Progenitor cell of endocrine pancreas (in vitro differentiated cells): ENCODE measurements at regions not wholly inside any gene's neighbourhood (a gene's known extent, or its start where the extent isn't known, plus 50 kb on each side); places are given as distances from the start of the nearest gene placed in this dataset.

Source experiments
- DNase-seq: peaks from one replicate; pipeline ENCODE4 v3.0.0; 2021; ENCODE audit warnings: low spot score; ENCODE audit not compliant: unreplicated experiment
- H3K27ac Mint-ChIP-seq: 2 replicates; pipeline ENCODE4 v1.8.0; 2021; ENCODE audit warnings: mild to moderate bottlenecking, moderate library complexity, mixed read lengths
- H3K27me3 Mint-ChIP-seq: 2 replicates; pipeline ENCODE4 v1.8.0; 2021; ENCODE audit warnings: mixed read lengths
- H3K36me3 Mint-ChIP-seq: 2 replicates; pipeline ENCODE4 v1.8.0; 2022; ENCODE audit warnings: mixed read lengths; ENCODE audit not compliant: insufficient read depth
- H3K4me1 Mint-ChIP-seq: 2 replicates; pipeline ENCODE4 v1.8.0; 2021; ENCODE audit warnings: low read depth, mixed read lengths
- H3K4me3 Mint-ChIP-seq: 2 replicates; pipeline ENCODE4 v1.8.0; 2021; ENCODE audit warnings: low read depth, mild to moderate bottlenecking, moderate library complexity, mixed read lengths
- H3K9me3 Mint-ChIP-seq: 2 replicates; pipeline ENCODE4 v1.8.0; 2021; ENCODE audit warnings: low read depth, mixed read lengths
- TF ChIP-seq, protein P1 (sequence below): fragments of 200-600 bp; sonication (generic); IDR thresholded peaks from one replicate; pipeline ENCODE4 v1.5.0; 2021; ENCODE audit warnings: antibody characterized with exemption, mild to moderate bottlenecking; ENCODE audit not compliant: unreplicated experiment

DNA sequence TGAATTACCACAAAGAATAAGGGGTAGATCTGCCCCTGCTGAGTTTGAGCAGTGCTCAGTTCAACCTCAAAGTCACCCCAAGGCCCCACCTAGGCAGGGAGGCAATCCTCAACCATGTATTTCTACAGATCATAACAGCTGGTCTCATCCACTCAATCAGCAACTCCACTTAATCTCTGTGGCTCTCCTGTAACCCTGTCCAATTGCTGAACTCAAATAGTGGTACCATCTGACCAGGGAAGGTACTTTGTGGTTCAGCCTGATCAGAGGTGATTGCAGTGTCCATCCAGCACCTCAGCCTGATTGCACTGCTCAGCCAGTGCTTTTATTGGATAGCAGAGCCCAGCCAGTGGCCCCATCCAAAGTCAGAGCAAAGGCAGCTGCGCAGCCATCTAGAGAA is 91.0 kb upstream of the SLC4A10 start:
- DNase-seq = no peak
- Mint-ChIP-seq H3K4me1 (no peaks in the 10 kb centered on the region), H3K27ac (no peak overlapping the region)

DNA sequence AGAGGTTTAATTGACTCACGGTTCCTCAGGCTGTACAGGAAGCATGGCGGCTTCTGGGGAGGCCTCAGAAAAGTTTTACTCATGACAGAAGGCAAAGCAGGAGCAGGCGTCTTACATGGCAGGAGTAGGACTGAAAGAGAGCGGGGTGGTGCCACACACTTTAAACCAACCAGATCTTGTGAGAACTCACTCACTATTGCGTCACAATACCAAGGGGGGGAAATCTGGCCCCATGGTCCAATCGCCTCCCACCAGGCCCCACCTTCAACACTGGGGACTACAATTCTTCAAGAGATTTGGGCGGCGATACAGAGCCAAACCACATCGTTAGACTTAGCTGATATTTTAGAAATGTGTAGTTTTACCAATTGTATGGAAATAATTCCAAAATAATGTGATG is 77.6 kb upstream of the SLC4A10 start:
- TF ChIP-seq, protein P1, sequence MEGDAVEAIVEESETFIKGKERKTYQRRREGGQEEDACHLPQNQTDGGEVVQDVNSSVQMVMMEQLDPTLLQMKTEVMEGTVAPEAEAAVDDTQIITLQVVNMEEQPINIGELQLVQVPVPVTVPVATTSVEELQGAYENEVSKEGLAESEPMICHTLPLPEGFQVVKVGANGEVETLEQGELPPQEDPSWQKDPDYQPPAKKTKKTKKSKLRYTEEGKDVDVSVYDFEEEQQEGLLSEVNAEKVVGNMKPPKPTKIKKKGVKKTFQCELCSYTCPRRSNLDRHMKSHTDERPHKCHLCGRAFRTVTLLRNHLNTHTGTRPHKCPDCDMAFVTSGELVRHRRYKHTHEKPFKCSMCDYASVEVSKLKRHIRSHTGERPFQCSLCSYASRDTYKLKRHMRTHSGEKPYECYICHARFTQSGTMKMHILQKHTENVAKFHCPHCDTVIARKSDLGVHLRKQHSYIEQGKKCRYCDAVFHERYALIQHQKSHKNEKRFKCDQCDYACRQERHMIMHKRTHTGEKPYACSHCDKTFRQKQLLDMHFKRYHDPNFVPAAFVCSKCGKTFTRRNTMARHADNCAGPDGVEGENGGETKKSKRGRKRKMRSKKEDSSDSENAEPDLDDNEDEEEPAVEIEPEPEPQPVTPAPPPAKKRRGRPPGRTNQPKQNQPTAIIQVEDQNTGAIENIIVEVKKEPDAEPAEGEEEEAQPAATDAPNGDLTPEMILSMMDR = no peak
- no peak for DNase-seq
- no peak overlapping the region for H3K4me3 Mint-ChIP-seq
- no peaks in the 10 kb centered on the region for H3K36me3 Mint-ChIP-seq
- H3K9me3 Mint-ChIP-seq = no peaks in the 10 kb centered on the region
- H3K27me3 Mint-ChIP-seq = no peaks in the 10 kb centered on the region
- H3K27ac Mint-ChIP-seq = no peak overlapping the region
- no peaks in the 10 kb centered on the region for H3K4me1 Mint-ChIP-seq

More for the DNA sequence above, 91.0 kb upstream of the SLC4A10 start:
- TF ChIP-seq, protein P1 = no peak
- Mint-ChIP-seq H3K36me3 (no peaks in the 10 kb centered on the region), H3K9me3 (peaks cover 10% of the 10 kb centered on the region), H3K4me3 (no peak overlapping the region), H3K27me3 (no peaks in the 10 kb centered on the region)

DNA sequence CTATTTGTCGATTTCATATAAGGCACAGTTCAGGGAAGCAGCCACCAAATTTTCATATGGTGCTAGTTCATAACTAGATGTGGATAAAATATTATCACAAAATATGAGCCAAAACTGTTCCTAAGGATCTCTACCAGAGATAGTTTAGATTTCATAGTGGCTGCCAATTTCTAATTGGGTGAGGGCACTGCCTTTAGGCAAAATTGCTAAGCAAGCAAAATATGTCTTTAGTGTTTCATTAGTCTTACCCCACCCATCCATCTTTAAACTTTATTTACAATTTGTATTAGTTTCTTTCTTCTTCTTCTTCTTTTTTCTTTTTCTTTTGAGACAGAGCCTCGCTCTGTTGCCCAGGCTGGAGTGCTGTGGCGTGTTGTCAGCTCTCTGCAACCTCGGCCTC is 77.1 kb upstream of the SLC4A10 start:
- DNase-seq = no peak
- H3K9me3 Mint-ChIP-seq = no peaks in the 10 kb centered on the region
- no peaks in the 10 kb centered on the region for H3K4me1 Mint-ChIP-seq
- TF ChIP-seq, protein P1 = no peak
- H3K27ac Mint-ChIP-seq = no peak overlapping the region
- H3K27me3 Mint-ChIP-seq = no peaks in the 10 kb centered on the region
- H3K4me3 Mint-ChIP-seq = no peak overlapping the region
- no peaks in the 10 kb centered on the region for H3K36me3 Mint-ChIP-seq

DNA sequence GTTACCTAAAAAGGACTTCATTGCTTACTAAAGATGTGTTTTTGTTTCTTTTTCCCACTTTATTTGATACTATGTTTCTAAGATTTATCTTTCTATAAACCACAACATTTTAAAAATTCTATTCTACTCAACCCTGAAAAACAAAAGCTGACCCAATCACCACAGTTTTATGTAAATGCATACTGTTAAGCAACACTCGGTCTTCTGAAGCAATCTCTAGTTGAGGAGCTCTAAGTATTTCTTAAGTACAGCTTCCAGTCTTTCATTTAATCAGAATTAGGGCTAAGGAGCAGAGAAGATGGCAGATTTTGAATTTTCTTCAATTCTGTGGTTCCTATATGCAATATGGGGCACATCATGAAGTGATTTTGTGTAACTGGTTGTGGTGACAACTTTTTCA is 72.2 kb upstream of the SLC4A10 start:
- no peaks in the 10 kb centered on the region for H3K36me3 Mint-ChIP-seq
- H3K27ac Mint-ChIP-seq = no peak overlapping the region
- no peaks in the 10 kb centered on the region for H3K9me3 Mint-ChIP-seq
- TF ChIP-seq, protein P1 = no peak
- H3K27me3 Mint-ChIP-seq = no peaks in the 10 kb centered on the region
- no peak overlapping the region for H3K4me3 Mint-ChIP-seq
- no peak for DNase-seq
- H3K4me1 Mint-ChIP-seq = no peaks in the 10 kb centered on the region

DNA sequence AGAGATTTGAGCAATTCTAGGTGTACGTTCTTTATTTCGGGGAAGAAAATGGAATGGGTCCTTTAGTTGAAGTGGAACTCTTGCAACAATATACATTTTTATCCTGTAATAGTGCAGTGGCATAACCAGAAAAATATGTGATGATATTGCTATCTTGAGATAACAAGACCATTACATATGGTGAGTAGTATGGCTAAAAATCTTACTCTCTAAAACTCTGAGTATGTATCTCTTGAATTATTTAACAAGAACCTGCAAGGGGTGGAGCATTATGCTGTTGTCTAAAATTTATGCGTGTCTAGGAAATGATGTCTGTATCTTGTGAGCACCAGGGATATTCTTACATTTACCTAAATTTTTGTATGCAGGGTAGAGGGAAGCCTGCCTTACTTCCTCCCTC is 68.4 kb upstream of the SLC4A10 start:
- H3K4me3 Mint-ChIP-seq = no peak overlapping the region
- TF ChIP-seq, protein P1 = no peak
- H3K4me1 Mint-ChIP-seq = no peaks in the 10 kb centered on the region
- H3K36me3 Mint-ChIP-seq = no peaks in the 10 kb centered on the region
- no peak for DNase-seq
- no peak overlapping the region for H3K27ac Mint-ChIP-seq
- H3K27me3 Mint-ChIP-seq = no peaks in the 10 kb centered on the region
- H3K9me3 Mint-ChIP-seq = peaks cover 1% of the 10 kb centered on the region
